ENCODE measurements at regions not wholly inside any gene's neighbourhood (a gene's known extent, or its start where the extent isn't known, plus 50 kb on each side); places are given as distances from the start of the nearest gene placed in this dataset.

DNA sequence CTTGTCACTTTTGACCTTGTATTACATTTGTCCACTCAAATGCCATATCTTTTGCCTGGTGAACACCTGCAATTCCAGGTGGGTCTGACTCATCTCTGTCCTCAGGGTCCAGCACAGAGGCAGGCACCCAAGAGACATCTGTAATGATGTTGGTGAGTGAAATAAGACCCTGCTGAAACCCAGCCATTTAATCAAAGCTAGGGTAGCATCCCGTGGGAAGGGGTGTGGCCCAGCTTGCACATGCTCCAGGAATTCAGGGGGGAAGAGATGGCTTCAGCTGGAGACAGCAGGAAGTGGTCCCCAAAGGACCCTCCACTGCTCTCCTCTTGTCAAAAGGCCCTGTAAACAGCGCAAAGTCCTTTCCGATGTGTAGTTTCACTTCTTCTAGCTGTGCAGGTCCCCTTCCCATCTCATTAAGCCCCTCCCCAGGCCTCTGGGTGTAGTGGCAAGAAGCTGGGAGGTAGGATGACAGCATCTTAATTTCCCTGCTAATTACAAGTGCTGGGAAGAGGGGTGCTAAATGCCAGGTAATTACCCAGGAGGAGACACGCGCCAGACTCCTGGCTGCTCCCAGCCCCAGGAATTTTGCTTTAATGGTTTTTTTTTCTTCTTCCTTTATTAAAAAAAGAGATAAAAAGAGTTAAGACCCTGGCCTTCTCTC, 54.4 kb upstream of the TRABD2B start:
- no peak for DNase-seq

DNA sequence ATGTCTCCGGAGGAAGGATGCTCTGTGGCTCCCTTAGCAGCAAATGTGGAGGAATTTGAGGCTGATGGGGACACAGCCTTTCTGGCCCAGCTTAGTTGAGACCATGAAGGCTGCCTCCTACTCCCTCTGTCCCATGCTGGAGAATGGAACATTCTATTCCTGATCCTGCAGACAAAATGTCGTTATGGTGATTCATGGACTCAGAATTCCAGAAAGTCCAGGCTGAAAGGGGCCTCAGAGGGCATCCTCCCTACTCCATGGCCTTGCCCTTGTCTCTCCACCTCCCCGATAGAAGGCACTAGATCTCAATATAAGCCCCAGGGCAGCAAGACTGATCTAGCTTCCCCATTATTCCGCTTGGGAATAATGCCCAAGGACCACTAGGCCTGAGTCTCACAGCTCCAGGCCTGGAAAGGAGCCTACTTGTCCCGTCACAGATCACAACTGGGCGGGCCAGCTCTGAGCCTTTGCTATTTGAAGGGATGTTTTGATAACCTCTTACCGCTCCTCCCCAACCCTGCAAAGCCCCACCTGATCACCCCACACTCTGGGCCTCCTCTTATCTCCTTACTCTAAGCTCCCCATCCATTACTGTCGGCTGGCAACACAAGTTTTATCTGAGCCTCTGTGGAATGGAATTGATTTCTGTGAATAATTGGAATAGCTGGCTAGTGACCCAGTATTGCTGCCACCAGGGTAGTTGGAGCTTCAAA, 52.8 kb upstream of the TRABD2B start:
- no peak for DNase-seq

DNA sequence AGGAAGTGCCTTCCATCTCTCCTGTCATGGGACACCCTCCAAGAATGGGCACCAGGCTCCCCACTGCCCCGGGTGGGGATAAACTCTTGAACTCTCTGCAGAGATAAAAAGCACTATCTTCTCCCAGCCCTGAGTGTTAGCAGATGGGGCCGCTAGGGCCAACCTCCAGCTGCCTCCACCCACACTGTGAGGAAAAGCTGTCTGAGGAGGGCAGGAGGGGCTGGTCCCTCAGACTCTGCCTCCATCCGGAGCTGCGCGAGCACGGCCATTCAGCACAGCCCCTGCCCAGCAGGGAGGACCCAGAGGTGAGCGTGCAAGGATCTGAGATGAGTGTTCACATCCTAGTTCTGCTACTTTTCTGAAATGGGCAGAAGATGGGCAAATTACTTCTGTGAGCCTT, 51.8 kb upstream of the TRABD2B start:
- no peak for DNase-seq

DNA sequence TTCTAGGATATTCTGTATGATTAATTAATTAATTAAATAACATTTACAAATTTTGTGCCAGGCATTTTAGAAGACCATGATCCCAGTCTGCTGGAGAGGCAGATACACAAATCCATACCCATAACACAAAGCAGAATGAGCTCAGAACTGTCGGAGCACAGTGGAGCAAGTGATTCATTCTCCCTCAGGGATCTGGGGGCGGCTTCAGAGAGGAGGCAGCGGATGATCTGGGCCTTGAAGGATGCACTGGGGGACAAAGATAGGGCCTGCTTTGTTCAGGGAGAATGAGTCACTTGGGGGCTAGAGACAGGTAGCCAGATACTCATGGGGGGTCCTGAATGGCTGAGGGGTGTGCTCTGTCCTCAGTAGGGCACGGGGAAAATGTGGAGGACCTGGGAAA, 50.9 kb upstream of the TRABD2B start:
- no peak for DNase-seq

DNA sequence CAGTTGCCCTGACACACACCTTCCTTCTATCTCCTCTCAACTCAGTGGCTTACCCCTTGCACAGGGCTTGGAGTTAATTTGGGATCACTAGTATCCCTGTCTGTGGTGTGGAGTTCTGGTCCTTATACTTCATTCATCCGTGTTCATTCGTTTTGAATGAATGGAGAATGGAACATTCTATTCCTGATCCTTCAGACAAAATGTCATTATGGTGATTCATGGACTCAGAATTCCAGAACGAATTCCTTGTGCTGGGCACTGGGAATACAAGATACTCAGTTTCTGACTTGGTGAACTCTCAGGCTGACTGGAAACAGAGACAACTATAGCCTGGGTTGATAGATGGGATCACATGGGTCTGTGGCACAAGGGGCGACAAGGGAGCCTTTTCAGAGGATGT, 49.9 kb upstream of the TRABD2B start:
- DNase-seq, result no peak
